Left lung (tissue), 4 donors: ENCODE measurements at regions not wholly inside any gene's neighbourhood (a gene's known extent, or its start where the extent isn't known, plus 50 kb on each side); places are given as distances from the start of the nearest gene placed in this dataset.

ENCODE experiments used
- ATAC-seq: fragments of 200-7000 bp; cut with Tn5 transposase; one replicate; pipeline ENCODE4 v1.9.1; 2020; ENCODE audit warnings: moderate library complexity
- DNase-seq, 4 donors: peaks; one replicate each; pipeline ENCODE4 v3.0.0-alpha.2; 2013 to 2020
- H3K27ac ChIP-seq, 2 donors: fragments of 200-600 bp; sonication (generic) in 1 of 2; one replicate each; pipeline versions ENCODE4 v1.5.0 to v1.8.0; 2020 to 2021
- H3K27me3 ChIP-seq, 2 donors: fragments of 200-600 bp; sonication (generic) in 1 of 2; one replicate each; pipeline versions ENCODE4 v1.5.0 to v1.8.0; 2020 to 2021
- H3K36me3 ChIP-seq, 2 donors: fragments of 200-600 bp; sonication (generic) in 1 of 2; one replicate each; pipeline versions ENCODE4 v1.5.0 to v1.8.0; 2020 to 2021
- H3K4me1 ChIP-seq, 2 donors: fragments of 200-600 bp; one replicate each; pipeline ENCODE4 v1.8.0; 2021
- H3K4me3 ChIP-seq, 2 donors: fragments of 200-600 bp; sonication (generic) in 1 of 2; one replicate each; pipeline versions ENCODE4 v1.5.0 to v1.8.0; 2020 to 2021; ENCODE audit warnings: mild to moderate bottlenecking in 1 of 2
- H3K9me3 ChIP-seq, 2 donors: fragments of 200-600 bp; sonication (generic) in 1 of 2; one replicate each; pipeline versions ENCODE4 v1.5.0 to v1.8.0; 2020 to 2021
- CTCF ChIP-seq, 2 donors: fragments of 200-600 bp; sonication (generic) in 1 of 2; IDR thresholded peaks; one replicate each; pipeline versions ENCODE4 v1.5.0 to v1.8.0; 2021; ENCODE audit warnings: antibody characterized with exemption in 2 of 2
- intact Hi-C, 2 donors: fragments of 100-400 bp; cut with DNase I; formaldehyde crosslinking; loops; one replicate each; pipeline versions ENCODE4 v1.11.2 to v1.14.2; 2022
- donor health status: DM: no; HTN: yes; CAD: no.
- donor health status: DM: no; HTN: no; CAD: no.

GRCh38 chr7:16044645-16045044, 358.2 kb upstream of the MEOX2 start:
- ATAC-seq, result peak; percentile 24
- Histone ChIP-seq H3K27ac (no peak overlapping the region), H3K4me1 (no peaks in the 10 kb centered on the region), H3K36me3 (no peaks in the 10 kb centered on the region), H3K9me3 (peaks cover 0 to 2% of the 10 kb centered on the region in 2 donors), H3K4me3 (no peak overlapping the region), H3K27me3 (no peaks in the 10 kb centered on the region)
- peak in 1 of 4 donors; percentile 85 for DNase-seq
- no peak for TF ChIP-seq CTCF (IDR thresholded peaks at IDR 0.05)
- intact Hi-C loops, result no loop called here

- no peak for ATAC-seq
- H3K27me3 ChIP-seq, result no peaks in the 10 kb centered on the region
- no peaks in the 10 kb centered on the region for H3K36me3 ChIP-seq
- intact Hi-C loops, result no loop called here
- H3K9me3 ChIP-seq, result peaks cover 0 to 2% of the 10 kb centered on the region in 2 donors
- H3K4me1 ChIP-seq, result no peaks in the 10 kb centered on the region
- DNase-seq, result no peak
- no peak overlapping the region for H3K27ac ChIP-seq
- no peak overlapping the region for H3K4me3 ChIP-seq
- no peak for TF ChIP-seq CTCF (IDR thresholded peaks at IDR 0.05)
Measured at GRCh38 chr7:16040346-16040745, 353.9 kb upstream of the MEOX2 start.

- no peak overlapping the region for H3K27ac ChIP-seq
- no peak for TF ChIP-seq CTCF (IDR thresholded peaks at IDR 0.05)
- no peaks in the 10 kb centered on the region for H3K27me3 ChIP-seq
- no peaks in the 10 kb centered on the region for H3K36me3 ChIP-seq
- H3K4me1 ChIP-seq, result no peaks in the 10 kb centered on the region
- ATAC-seq, result no peak
- H3K4me3 ChIP-seq, result no peak overlapping the region
- H3K9me3 ChIP-seq, result peaks cover 0 to 2% of the 10 kb centered on the region in 2 donors
- DNase-seq, result no peak
- intact Hi-C loops, result no loop called here
Measured at GRCh38 chr7:16038906-16039305, 352.4 kb upstream of the MEOX2 start.

- Histone ChIP-seq H3K4me3 (no peak overlapping the region), H3K9me3 (no peaks in the 10 kb centered on the region), H3K36me3 (no peaks in the 10 kb centered on the region), H3K4me1 (no peaks in the 10 kb centered on the region), H3K27me3 (no peaks in the 10 kb centered on the region), H3K27ac (no peak overlapping the region)
- ATAC-seq, result no peak
- TF ChIP-seq CTCF (IDR thresholded peaks at IDR 0.05), result no peak
- DNase-seq, result no peak
- intact Hi-C loops, result no loop called here
Measured at GRCh38 chr7:16035392-16035791, 348.9 kb upstream of the MEOX2 start.

- TF ChIP-seq CTCF (IDR thresholded peaks at IDR 0.05), result no peak
- no peak for ATAC-seq
- intact Hi-C loops, result no loop called here
Measured at GRCh38 chr7:16034866-16035265, 348.4 kb upstream of the MEOX2 start.

More at GRCh38 chr7:16034866-16035265, 348.4 kb upstream of the MEOX2 start:
- Histone ChIP-seq H3K36me3 (no peaks in the 10 kb centered on the region), H3K27me3 (no peaks in the 10 kb centered on the region), H3K4me1 (no peaks in the 10 kb centered on the region), H3K4me3 (no peak overlapping the region), H3K27ac (no peak overlapping the region), H3K9me3 (no peaks in the 10 kb centered on the region)
- no peak for DNase-seq
